Heart right ventricle (tissue), 16 donors: ENCODE measurements at regions not wholly inside any gene's neighbourhood (a gene's known extent, or its start where the extent isn't known, plus 50 kb on each side); places are given as distances from the start of the nearest gene placed in this dataset.
"Not testable (repeated sequence)": the region's sequence is repeated elsewhere in the genome, so short reads cannot be mapped to it uniquely, and the experiment has no call there.

Source experiments
- ATAC-seq, 8 donors: fragments of 200-7000 bp; cut with Tn5 transposase; one replicate each; pipeline ENCODE4 v1.9.1; 2020; ENCODE audit warnings: mild to moderate bottlenecking in 8 of 8, moderate library complexity in 8 of 8, moderate number of reproducible peaks in 1 of 8
- DNase-seq, 2 donors: peaks; one replicate each; pipeline ENCODE4 v3.0.0-alpha.2; 2020
- H3K27ac ChIP-seq, 10 donors: fragments of 200-600 bp; sonication (generic) in 2 of 10; one replicate each; pipeline versions ENCODE4 v1.5.0 to v1.8.0; 2020 to 2022; ENCODE audit warnings: mild to moderate bottlenecking in 3 of 10
- H3K27me3 ChIP-seq, 7 donors: fragments of 200-600 bp; one replicate each; pipeline ENCODE4 v1.8.0; 2021 to 2022; ENCODE audit warnings: mild to moderate bottlenecking in 2 of 7
- H3K36me3 ChIP-seq, 9 donors: fragments of 200-600 bp; sonication (generic) in 1 of 9; one replicate each; pipeline versions ENCODE4 v1.5.0 to v1.8.0; 2020 to 2022; ENCODE audit warnings: mild to moderate bottlenecking in 2 of 9
- H3K4me1 ChIP-seq, 9 donors: fragments of 200-600 bp; sonication (generic) in 1 of 9; one replicate each; pipeline versions ENCODE4 v1.5.0 to v1.8.0; 2020 to 2022; ENCODE audit warnings: mild to moderate bottlenecking in 4 of 9
- H3K4me3 ChIP-seq, 10 donors: fragments of 200-600 bp; sonication (generic) in 2 of 10; one replicate each; pipeline versions ENCODE4 v1.5.0 to v1.8.0; 2020 to 2022; ENCODE audit warnings: mild to moderate bottlenecking in 7 of 10, moderate library complexity in 2 of 10
- H3K9me3 ChIP-seq, 11 donors: fragments of 200-600 bp in 10 of 11; sonication (generic) in 2 of 11; one replicate each; pipeline versions ENCODE4 v1.5.0 to v1.8.0; 2013 to 2022; ENCODE audit warnings: mild to moderate bottlenecking in 2 of 11, control low read depth in 1 of 11, moderate library complexity in 1 of 11
- WGBS, 2 donors: extraction: QIAGEN DNeasy Blood & Tissue Kit; methylation state at CpG; one replicate each; pipeline ENCODE4 v1.1.7; 2013; ENCODE audit warnings: inconsistent platforms in 1 of 2; 5-methylcytosine and 5-hydroxymethylcytosine counted together
- intact Hi-C, 10 donors: fragments of 100-400 bp; cut with DNase I; formaldehyde crosslinking; loops; one replicate each; pipeline versions ENCODE4 v1.11.1 to v1.14.2; 2022
- TF ChIP-seq, protein P1 (sequence below), 9 donors: fragments of 200-600 bp; sonication (generic) in 2 of 9; IDR thresholded peaks; one replicate each; pipeline versions ENCODE4 v1.5.0 to v1.8.0; 2021 to 2022; ENCODE audit warnings: antibody characterized with exemption in 9 of 9, mild to moderate bottlenecking in 5 of 9, moderate library complexity in 1 of 9
- donor health status: Arrhythmogenic right ventricular cardiomyopathy.
- donor health status: ischemic (EF 13 %, LVEDD 7.1; RV severe dilation, severe dysfunction).
- donor health status: healthy with polysubstance abuse.
- donor health status: DM: no; HTN: yes; CAD: no.
- donor health status: DM: no; HTN: no; CAD: no.
- donor health status: ischemic (EF 25% LVEDD 6.9; RV normal size, moderate dysfunction).
- donor health status: ischemic (EF 25% LVEDD 5.7; RV mildly dilated, moderate dysfunction).
- donor health status: healthy.
- donor health status: DM: yes; HTN: yes; CAD: no.
- donor health status: Ischemic cardiomyopathy.
- donor health status: ischemic (EF 35%, LVEDD 5.7; RV mildly dilated, moderate dysfunction).
- donor health status: nonischemic (EF 11% LVEDD 7.7; RV severe dilation, severe dysfunction).
- donor health status: DM: yes; HTN: yes; CAD: no.
- donor health status: PGD.
- donor health status: ischemic (EF 29% LVEDD 5.4; RV normal size, mild dysfunction).
- donor health status: nonischemic (EF 23%, LVEDD 6.1; RV moderate dilation, normal function).

DNA sequence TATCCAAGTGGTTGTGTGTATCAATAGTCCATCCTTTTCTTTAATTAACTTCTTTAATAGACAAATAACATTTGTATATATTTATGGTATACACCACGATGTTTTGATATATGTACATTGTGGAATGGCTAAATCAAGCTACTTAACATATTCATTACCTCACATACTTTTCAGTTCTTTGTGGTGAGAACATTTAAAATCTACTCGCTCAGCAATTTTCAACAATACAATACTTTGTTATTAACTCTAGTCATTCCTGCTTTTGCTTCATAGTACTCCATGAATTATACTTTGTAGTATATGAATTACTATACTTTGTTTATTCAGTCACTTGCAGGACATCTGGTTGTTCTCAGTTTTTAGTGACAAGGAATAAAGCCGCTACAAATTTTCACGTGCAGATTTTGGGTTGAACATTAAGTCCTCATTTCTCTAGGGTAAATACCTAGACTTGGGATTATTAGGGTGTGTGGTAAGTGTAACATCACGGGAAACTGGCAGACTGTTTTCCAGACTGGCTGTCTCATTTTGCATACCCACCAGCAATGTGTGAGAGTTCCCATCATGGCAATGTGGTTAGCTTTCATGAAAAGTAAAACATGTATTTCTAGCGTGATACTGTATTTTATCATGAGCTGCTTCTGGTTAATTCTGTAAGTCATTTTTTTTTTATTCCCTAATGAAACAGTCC, 354.4 kb upstream of the WWC1 start:
- H3K4me1 ChIP-seq = peaks cover 0 to 14% (median 0%) of the 10 kb centered on the region in 9 donors
- 41 to 49% methylated on average over 6 of the region's 6 CpGs for WGBS, 2 donors
- ATAC-seq (no peak), DNase-seq (no peak)
- intact Hi-C loops = loop anchor here in 4 of 10 donors (5.0 to 10.0 kb wide), 5 partner anchors 58 to 212 kb away; no protein-coding TSS in a partner anchor
- H3K27me3 ChIP-seq = no peaks in the 10 kb centered on the region
- peak overlapping the region in 9 of 10 donors; percentile 13 to 61 (median 54) for H3K4me3 ChIP-seq
- TF ChIP-seq, protein P1, sequence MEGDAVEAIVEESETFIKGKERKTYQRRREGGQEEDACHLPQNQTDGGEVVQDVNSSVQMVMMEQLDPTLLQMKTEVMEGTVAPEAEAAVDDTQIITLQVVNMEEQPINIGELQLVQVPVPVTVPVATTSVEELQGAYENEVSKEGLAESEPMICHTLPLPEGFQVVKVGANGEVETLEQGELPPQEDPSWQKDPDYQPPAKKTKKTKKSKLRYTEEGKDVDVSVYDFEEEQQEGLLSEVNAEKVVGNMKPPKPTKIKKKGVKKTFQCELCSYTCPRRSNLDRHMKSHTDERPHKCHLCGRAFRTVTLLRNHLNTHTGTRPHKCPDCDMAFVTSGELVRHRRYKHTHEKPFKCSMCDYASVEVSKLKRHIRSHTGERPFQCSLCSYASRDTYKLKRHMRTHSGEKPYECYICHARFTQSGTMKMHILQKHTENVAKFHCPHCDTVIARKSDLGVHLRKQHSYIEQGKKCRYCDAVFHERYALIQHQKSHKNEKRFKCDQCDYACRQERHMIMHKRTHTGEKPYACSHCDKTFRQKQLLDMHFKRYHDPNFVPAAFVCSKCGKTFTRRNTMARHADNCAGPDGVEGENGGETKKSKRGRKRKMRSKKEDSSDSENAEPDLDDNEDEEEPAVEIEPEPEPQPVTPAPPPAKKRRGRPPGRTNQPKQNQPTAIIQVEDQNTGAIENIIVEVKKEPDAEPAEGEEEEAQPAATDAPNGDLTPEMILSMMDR (IDR thresholded peaks at IDR 0.05) = no peak
- H3K36me3 ChIP-seq = no peaks in the 10 kb centered on the region
- peak overlapping the region in 7 of 10 donors; percentile 79 to 92 (median 85) for H3K27ac ChIP-seq
- no peaks in the 10 kb centered on the region for H3K9me3 ChIP-seq

DNA sequence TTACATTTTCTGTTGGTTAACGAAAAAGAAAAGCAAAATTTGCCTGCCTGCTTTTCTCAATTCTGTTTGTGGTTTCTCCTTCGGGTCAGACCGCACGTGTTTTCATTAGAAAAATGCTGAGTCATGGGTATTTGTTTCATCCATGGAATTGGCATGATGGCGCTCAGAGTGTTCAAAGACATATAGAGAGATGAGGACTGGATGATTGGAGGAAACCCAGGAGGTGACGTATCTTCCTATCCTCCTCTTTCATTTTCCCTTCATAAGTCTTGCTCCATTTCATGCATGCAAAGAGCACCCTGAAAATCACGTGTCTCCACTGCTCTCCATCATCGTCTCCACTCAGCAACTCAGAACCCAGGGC, 353.8 kb upstream of the WWC1 start:
- H3K27me3 ChIP-seq = no peaks in the 10 kb centered on the region
- no peaks in the 10 kb centered on the region for H3K36me3 ChIP-seq
- peak overlapping the region in 9 of 10 donors; percentile 13 to 61 (median 54) for H3K4me3 ChIP-seq
- TF ChIP-seq, protein P1 (IDR thresholded peaks at IDR 0.05) = no peak
- no peaks in the 10 kb centered on the region for H3K9me3 ChIP-seq
- ATAC-seq (no peak), DNase-seq (no peak)
- peak overlapping the region in 7 of 10 donors; percentile 79 to 92 (median 85) for H3K27ac ChIP-seq
- WGBS, 2 donors = 53 to 67% methylated on average over 8 of the region's 8 CpGs
- peaks cover 0 to 18% (median under 1%) of the 10 kb centered on the region in 9 donors for H3K4me1 ChIP-seq
- intact Hi-C loops = loop anchor here in 4 of 10 donors (5.0 to 10.0 kb wide), 5 partner anchors 57 to 213 kb away; no protein-coding TSS in a partner anchor

GRCh38 chr5:167939686-167940085, 351.8 kb upstream of the WWC1 start:
- no peaks in the 10 kb centered on the region for H3K36me3 ChIP-seq
- no peaks in the 10 kb centered on the region for H3K9me3 ChIP-seq
- DNase-seq (no peak), ATAC-seq (no peak)
- WGBS, 2 donors = 77 to 80% methylated on average over 6 of the region's 6 CpGs
- H3K27ac ChIP-seq = peak overlapping the region in 7 of 10 donors; percentile 5 to 90 (median 51)
- no peaks in the 10 kb centered on the region for H3K27me3 ChIP-seq
- intact Hi-C loops = loop anchor here in 6 of 10 donors (5.0 to 10.0 kb wide), 9 partner anchors 55 to 285 kb away; no protein-coding TSS in a partner anchor
- TF ChIP-seq, protein P1 (IDR thresholded peaks at IDR 0.05) = no peak
- peak overlapping the region in 1 of 10 donors; percentile 11 for H3K4me3 ChIP-seq
- peaks cover 0 to 37% (median 6%) of the 10 kb centered on the region in 9 donors for H3K4me1 ChIP-seq

GRCh38 chr5:167940911-167941310, 350.5 kb upstream of the WWC1 start:
- intact Hi-C loops = loop anchor here in 3 of 10 donors (10.0 kb wide), 4 partner anchors 74 to 284 kb away; no protein-coding TSS in a partner anchor
- TF ChIP-seq, protein P1 (IDR thresholded peaks at IDR 0.05) = no peak
- Histone ChIP-seq H3K36me3 (no peaks in the 10 kb centered on the region), H3K9me3 (no peaks in the 10 kb centered on the region), H3K27ac (peak overlapping the region in 7 of 10 donors; percentile 5 to 90 (median 55)), H3K4me3 (no peak overlapping the region), H3K27me3 (no peaks in the 10 kb centered on the region), H3K4me1 (peaks cover 0 to 49% (median 15%) of the 10 kb centered on the region in 9 donors)
- WGBS, 2 donors = 51 to 56% methylated on average over 3 of the region's 3 CpGs
- DNase-seq (no peak), ATAC-seq (no peak)

DNA sequence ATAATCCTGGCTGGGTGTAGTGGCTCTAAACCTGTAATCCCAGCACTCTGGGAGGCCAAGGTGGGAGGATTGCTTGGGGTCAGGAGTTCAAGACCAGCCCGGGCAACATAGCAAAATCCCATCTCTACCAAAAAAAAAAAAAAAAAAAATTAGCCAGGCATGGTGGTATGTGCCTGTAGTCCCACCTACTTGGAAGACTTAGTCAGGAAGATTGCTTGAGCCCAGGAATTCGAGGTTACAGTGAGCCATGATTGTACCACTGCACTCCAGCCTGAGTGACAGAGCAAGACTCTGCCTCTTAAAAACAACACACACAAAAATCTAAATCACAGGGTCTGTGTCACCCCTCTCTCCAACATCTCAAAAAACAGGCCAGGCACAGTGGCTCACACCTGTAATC, 349.9 kb upstream of the WWC1 start:
- 68 to 71% methylated on average over 2 of the region's 2 CpGs for WGBS, 2 donors
- intact Hi-C loops = loop anchor here in 3 of 10 donors (10.0 kb wide), 4 partner anchors 73 to 283 kb away; no protein-coding TSS in a partner anchor
- H3K9me3 ChIP-seq, DNase-seq, H3K27me3 ChIP-seq, H3K4me3 ChIP-seq, ATAC-seq, H3K36me3 ChIP-seq: not testable (repeated sequence)
- H3K4me1 ChIP-seq = peaks cover 4 to 56% (median 20%) of the 10 kb centered on the region in 9 donors
- H3K27ac ChIP-seq = peak overlapping the region in 6 of 10 donors; percentile 35 to 92 (median 84)
